NCI-H146 (cell line): ENCODE measurements at regions not wholly inside any gene's neighbourhood (a gene's known extent, or its start where the extent isn't known, plus 50 kb on each side); places are given as distances from the start of the nearest gene placed in this dataset.

ENCODE experiments used
- DNase-seq: peaks from one replicate; lab custom pipeline; 2025; lab: John Stamatoyannopoulos, UW

- no peak for DNase-seq
Measured at GRCh38 chr10:8487346-8487745, 432.9 kb downstream of the GATA3 start.

- DNase-seq = no peak
Measured at GRCh38 chr10:8489232-8489631, 434.7 kb downstream of the GATA3 start.

- DNase-seq = no peak
Measured at GRCh38 chr10:8489823-8490222, 435.3 kb downstream of the GATA3 start.

GRCh38 chr10:8498290-8498689, 443.8 kb downstream of the GATA3 start:
- DNase-seq = no peak

- DNase-seq = no peak
Measured at GRCh38 chr10:8498881-8499280, 444.4 kb downstream of the GATA3 start.

GRCh38 chr10:8499312-8499711, 444.8 kb downstream of the GATA3 start:
- DNase-seq = no peak

- no peak for DNase-seq
Measured at GRCh38 chr10:8499752-8500390, 445.4 kb downstream of the GATA3 start.

GRCh38 chr10:8502573-8502972, 448.1 kb downstream of the GATA3 start:
- DNase-seq = no peak

GRCh38 chr10:8504499-8504898, 450.0 kb downstream of the GATA3 start:
- DNase-seq = no peak

GRCh38 chr10:8507156-8507555, 452.7 kb downstream of the GATA3 start:
- no peak for DNase-seq

GRCh38 chr10:8508882-8509281, 454.4 kb downstream of the GATA3 start:
- DNase-seq = no peak

- no peak for DNase-seq
Measured at GRCh38 chr10:8510471-8510870, 456.0 kb downstream of the GATA3 start.

- no peak for DNase-seq
Measured at GRCh38 chr10:8511026-8511425, 456.5 kb downstream of the GATA3 start.

- no peak for DNase-seq
Measured at GRCh38 chr10:8513155-8514147, 459.0 kb downstream of the GATA3 start.

- DNase-seq = no peak
Measured at GRCh38 chr10:8520382-8520781, 465.9 kb downstream of the GATA3 start.

GRCh38 chr10:8527773-8528172, 473.3 kb downstream of the GATA3 start:
- no peak for DNase-seq

GRCh38 chr10:8531116-8531515, 476.6 kb downstream of the GATA3 start:
- DNase-seq = no peak

GRCh38 chr10:8532647-8533046, 478.2 kb downstream of the GATA3 start:
- DNase-seq = no peak

- DNase-seq = no peak
Measured at GRCh38 chr10:8533462-8533861, 479.0 kb downstream of the GATA3 start.

GRCh38 chr10:8534096-8534495, 479.6 kb downstream of the GATA3 start:
- no peak for DNase-seq

- no peak for DNase-seq
Measured at GRCh38 chr10:8534891-8535290, 480.4 kb downstream of the GATA3 start.

- no peak for DNase-seq
Measured at GRCh38 chr10:8539056-8539455, 484.6 kb downstream of the GATA3 start.

- no peak for DNase-seq
Measured at GRCh38 chr10:8543361-8544056, 489.0 kb downstream of the GATA3 start.
